A549 (cell line): ENCODE measurements at regions not wholly inside any gene's neighbourhood (a gene's known extent, or its start where the extent isn't known, plus 50 kb on each side); places are given as distances from the start of the nearest gene placed in this dataset.

ENCODE experiments used
- ATAC-seq, 2 experiments: fragments of 200-7000 bp in 1 of 2; fragments of >200 bp in 1 of 2; cut with Nextera tagmentation in 1 of 2; cut with Tn5 transposase in 1 of 2; 3 replicates each; pipeline versions ENCODE4 v1.8.0 to v1.9.1; 2018 to 2020; ENCODE audit warnings: mild to moderate bottlenecking in 1 of 2, moderate library complexity in 1 of 2
- CTCF ChIA-PET: fragments of 300-600 bp; sonication (Branson Sonifier 250); formaldehyde crosslinking; extraction: SDS; loops from one replicate; lab custom pipeline; 2021; ENCODE audit warnings: antibody characterized with exemption, inconsistent platforms; lab: Yijun Ruan, JAX
- POLR2A ChIA-PET: fragments of 350-600 bp; formaldehyde crosslinking; extraction: SDS; loops from one replicate; lab custom pipeline; 2021; ENCODE audit warnings: antibody characterized with exemption, inconsistent platforms; lab: Yijun Ruan, JAX
- DNase-seq, 2 experiments: peaks; one replicate each; pipeline versions ENCODE4 v3.0.0 to v3.0.0-alpha.2; 2011 to 2016; ENCODE audit warnings: low read depth in 1 of 2, low spot score in 1 of 2
- FAIRE-seq: peaks from 2 replicates; lab custom pipeline; 2011; peaks lifted over from hg19 to GRCh38; lab: Jason Lieb, UNC
- H3K27ac ChIP-seq, 2 experiments: fragments of >200 bp; sonication (Bioruptor Twin); formaldehyde crosslinking; 3 replicates each; pipeline ENCODE4 v1.5.1; 2016 to 2017
- H3K4me1 ChIP-seq: fragments of >200 bp; sonication (Bioruptor Twin); formaldehyde crosslinking; 3 replicates; pipeline ENCODE4 v1.6.1; 2016
- H3K4me2 ChIP-seq: fragments of >200 bp; sonication (Bioruptor Twin); formaldehyde crosslinking; 3 replicates; pipeline ENCODE4 v1.6.1; 2016
- H3K4me3 ChIP-seq: fragments of >200 bp; sonication (Bioruptor Twin); formaldehyde crosslinking; 3 replicates; pipeline ENCODE4 v1.5.1; 2016
- H3K9me3 ChIP-seq: fragments of >200 bp; sonication (Bioruptor Twin); formaldehyde crosslinking; 3 replicates; pipeline ENCODE4 v1.6.1; 2016
- CHD4 ChIP-seq: fragments of 200-600 bp; sonication (generic); IDR thresholded peaks from 2 replicates; pipeline ENCODE4 v1.6.1; 2016; ENCODE audit warnings: antibody characterized with exemption, mild to moderate bottlenecking, borderline replicate concordance
- ESRRA ChIP-seq: fragments of 150-350 bp; IDR thresholded peaks from 2 replicates; pipeline ENCODE4 v1.6.1; 2014; ENCODE audit warnings: mild to moderate bottlenecking, low read length, borderline replicate concordance
- HDAC2 ChIP-seq: fragments of 200-600 bp; sonication (generic); IDR thresholded peaks from 2 replicates; pipeline ENCODE4 v1.6.1; 2016
- HOXA7 ChIP-seq: fragments of 250-450 bp; sonication (Bioruptor Pico); IDR thresholded peaks from 2 replicates; pipeline ENCODE4 v1.5.0; 2020; ENCODE audit warnings: mild to moderate bottlenecking, moderate library complexity
- JUN ChIP-seq, 2 experiments: fragments of >200 bp; sonication (Bioruptor Twin); formaldehyde crosslinking; IDR thresholded peaks; 2 replicates in 1 of 2; 3 replicates in 1 of 2; pipeline ENCODE4 v1.6.1; 2016 to 2017
- JUNB ChIP-seq: fragments of >200 bp; sonication (Bioruptor Twin); formaldehyde crosslinking; IDR thresholded peaks from 2 replicates; pipeline ENCODE4 v1.6.1; 2016
- NFE2L2 ChIP-seq: fragments of 150-350 bp; conservative IDR thresholded peaks from 2 replicates; pipeline ENCODE4 v1.6.1; 2014; ENCODE audit warnings: low read length
- NPAS2 ChIP-seq: fragments of 250-450 bp; sonication (Bioruptor Pico); IDR thresholded peaks from 2 replicates; pipeline ENCODE4 v1.8.0; 2022; ENCODE audit warnings: mild to moderate bottlenecking, moderate library complexity, borderline replicate concordance
- POLR2AphosphoS2 ChIP-seq: conservative IDR thresholded peaks from 2 replicates; pipeline ENCODE4 v1.6.1; 2012; ENCODE audit warnings: low read length, improper control_type of control experiment, inconsistent platforms
- RAD21 ChIP-seq, 2 experiments: fragments of >200 bp in 1 of 2; sonication (Bioruptor Twin) in 1 of 2; formaldehyde crosslinking in 1 of 2; IDR thresholded peaks in 1 of 2; conservative IDR thresholded peaks in 1 of 2; 2 replicates in 1 of 2; 3 replicates in 1 of 2; pipeline ENCODE4 v1.6.1; 2012 to 2018; ENCODE audit warnings: inconsistent platforms in 1 of 2
- RARB ChIP-seq: fragments of 250-450 bp; sonication (Bioruptor Pico); IDR thresholded peaks from 2 replicates; pipeline ENCODE4 v1.8.0; 2021; ENCODE audit warnings: mild to moderate bottlenecking, moderate library complexity
- RNF2 ChIP-seq: fragments of 200-600 bp; sonication (generic); IDR thresholded peaks from 2 replicates; pipeline ENCODE4 v1.6.1; 2016; ENCODE audit warnings: low read depth, mild to moderate bottlenecking, antibody characterized with exemption, moderate library complexity, borderline replicate concordance
- TFCP2L1 ChIP-seq: fragments of 250-450 bp; sonication (Bioruptor Pico); IDR thresholded peaks from 2 replicates; pipeline ENCODE4 v1.5.0; 2021; ENCODE audit warnings: mild to moderate bottlenecking
- ZFP36 ChIP-seq: fragments of 450-650 bp; IDR thresholded peaks from 2 replicates; pipeline ENCODE4 v1.6.1; 2014; ENCODE audit warnings: borderline replicate concordance; ENCODE audit not compliant: partially characterized antibody
- ZSCAN20 ChIP-seq: fragments of 250-450 bp; sonication (Bioruptor Pico); IDR thresholded peaks from 2 replicates; pipeline ENCODE4 v1.8.0; 2022; ENCODE audit warnings: mild to moderate bottlenecking, moderate library complexity
- WGBS: methylation state at CpG from one replicate; pipeline ENCODE4 v1.1.6; 2017; ENCODE audit errors: missing lambda C conversion rate; 5-methylcytosine and 5-hydroxymethylcytosine counted together
- TF ChIP-seq, protein P1 (sequence below): IDR thresholded peaks from 2 replicates; pipeline ENCODE4 v1.6.1; 2012; ENCODE audit warnings: low read depth, borderline replicate concordance
- TF ChIP-seq, protein P2 (sequence below): IDR thresholded peaks from 2 replicates; pipeline ENCODE4 v1.6.1; 2012
- TF ChIP-seq, protein P3 (sequence below): fragments of 200-600 bp; sonication (generic); IDR thresholded peaks from 2 replicates; pipeline ENCODE4 v1.6.1; 2016; ENCODE audit warnings: antibody characterized with exemption, mild to moderate bottlenecking, moderate library complexity

DNA sequence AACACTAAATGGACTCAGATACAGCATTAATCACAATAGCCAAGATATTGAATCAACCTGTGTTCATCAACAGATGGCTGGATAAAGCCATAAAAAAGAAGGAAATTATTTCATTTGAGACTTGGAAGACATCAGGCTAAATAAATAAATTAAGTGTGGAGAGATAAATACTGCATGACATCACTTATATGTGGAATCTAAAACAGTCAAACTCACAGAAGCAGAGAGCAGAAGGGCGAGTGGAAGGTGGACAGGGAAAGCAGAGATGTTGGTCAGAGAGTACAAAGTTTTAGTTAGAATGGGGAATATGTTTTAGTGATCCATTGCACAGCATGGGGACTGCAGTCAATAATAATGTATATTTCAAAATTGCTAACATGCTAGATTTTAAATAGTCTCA lies 207.2 kb downstream of the VAPA start:
- no peak for FAIRE-seq
- WGBS, result 20% methylated on average over 1 of the region's 1 CpG
- no peak overlapping the region for H3K4me2 ChIP-seq
- no peak for TF ChIP-seq ESRRA
- no peak for TF ChIP-seq HOXA7
- TF ChIP-seq ZSCAN20, result no peak
- TF ChIP-seq, all 56 proteins: peak for 0
- Histone ChIP-seq H3K4me1 (peaks cover 8% of the 10 kb centered on the region; the same call in 1 of the 3 replicates), H3K4me3 (no peak overlapping the region), H3K27ac (no peak overlapping the region), H3K9me3 (peaks cover 10% of the 10 kb centered on the region; the same call in 2 of the 3 replicates)
- ChIA-PET POLR2A (no interaction called here), CTCF (no interaction called here)
- no peak for ATAC-seq
- DNase-seq, result no peak

DNA sequence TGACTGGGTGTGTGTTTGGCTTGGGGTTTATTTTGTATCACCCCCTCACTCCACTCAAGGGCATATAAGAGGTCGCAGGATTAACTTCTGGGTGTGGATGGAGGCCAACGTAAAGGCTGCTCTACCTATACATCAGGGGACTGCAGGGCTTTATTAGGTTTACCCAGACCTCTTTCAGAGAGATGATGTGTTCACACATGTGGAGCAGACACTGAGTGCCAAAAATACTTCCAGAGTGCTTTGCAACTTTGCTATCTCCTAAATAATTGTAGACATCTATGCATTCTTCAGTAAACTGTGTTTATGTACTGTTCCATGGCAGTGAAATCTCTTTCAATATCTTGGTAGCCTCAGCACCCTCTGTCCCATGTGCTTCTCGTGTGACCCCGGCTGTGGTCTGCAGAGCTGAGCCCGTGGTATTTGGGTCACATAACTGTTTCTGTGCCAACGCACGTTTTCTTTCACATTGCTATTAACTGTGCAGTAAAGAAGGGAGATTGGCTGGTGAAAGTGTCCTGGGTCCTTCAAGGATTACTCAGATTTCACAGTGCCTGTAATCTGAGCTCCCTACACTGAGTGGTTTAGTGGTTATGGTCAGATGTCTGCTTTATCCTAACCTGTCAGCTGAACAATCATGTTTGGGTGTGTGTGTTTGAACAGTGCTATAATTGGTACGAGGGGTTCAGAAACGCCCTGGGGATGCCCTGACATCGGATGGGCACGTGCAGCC lies 208.1 kb downstream of the VAPA start:
- TF ChIP-seq TFCP2L1 (CRISPR knock-in tag), result no peak
- TF ChIP-seq RAD21 (conservative IDR thresholded peaks at IDR 0.05 in 1 of 2, IDR thresholded peaks at IDR 0.05 in 1 of 2), result no peak
- TF ChIP-seq POLR2AphosphoS2, result no peak
- TF ChIP-seq RNF2, result no peak
- TF ChIP-seq, protein P1, sequence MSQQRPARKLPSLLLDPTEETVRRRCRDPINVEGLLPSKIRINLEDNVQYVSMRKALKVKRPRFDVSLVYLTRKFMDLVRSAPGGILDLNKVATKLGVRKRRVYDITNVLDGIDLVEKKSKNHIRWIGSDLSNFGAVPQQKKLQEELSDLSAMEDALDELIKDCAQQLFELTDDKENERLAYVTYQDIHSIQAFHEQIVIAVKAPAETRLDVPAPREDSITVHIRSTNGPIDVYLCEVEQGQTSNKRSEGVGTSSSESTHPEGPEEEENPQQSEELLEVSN, result no peak
- ATAC-seq, result no peak
- no peak for DNase-seq
- Histone ChIP-seq H3K27ac (no peak overlapping the region), H3K4me3 (no peak overlapping the region), H3K4me2 (no peak overlapping the region), H3K4me1 (peaks cover under 1% of the 10 kb centered on the region; the same call in 1 of the 3 replicates), H3K9me3 (peaks cover 10% of the 10 kb centered on the region; the same call in 2 of the 3 replicates)
- ChIA-PET POLR2A (no interaction called here), CTCF (no interaction called here)
- no peak for FAIRE-seq
- WGBS, result 57% methylated on average over 9 of the region's 11 CpGs

DNA sequence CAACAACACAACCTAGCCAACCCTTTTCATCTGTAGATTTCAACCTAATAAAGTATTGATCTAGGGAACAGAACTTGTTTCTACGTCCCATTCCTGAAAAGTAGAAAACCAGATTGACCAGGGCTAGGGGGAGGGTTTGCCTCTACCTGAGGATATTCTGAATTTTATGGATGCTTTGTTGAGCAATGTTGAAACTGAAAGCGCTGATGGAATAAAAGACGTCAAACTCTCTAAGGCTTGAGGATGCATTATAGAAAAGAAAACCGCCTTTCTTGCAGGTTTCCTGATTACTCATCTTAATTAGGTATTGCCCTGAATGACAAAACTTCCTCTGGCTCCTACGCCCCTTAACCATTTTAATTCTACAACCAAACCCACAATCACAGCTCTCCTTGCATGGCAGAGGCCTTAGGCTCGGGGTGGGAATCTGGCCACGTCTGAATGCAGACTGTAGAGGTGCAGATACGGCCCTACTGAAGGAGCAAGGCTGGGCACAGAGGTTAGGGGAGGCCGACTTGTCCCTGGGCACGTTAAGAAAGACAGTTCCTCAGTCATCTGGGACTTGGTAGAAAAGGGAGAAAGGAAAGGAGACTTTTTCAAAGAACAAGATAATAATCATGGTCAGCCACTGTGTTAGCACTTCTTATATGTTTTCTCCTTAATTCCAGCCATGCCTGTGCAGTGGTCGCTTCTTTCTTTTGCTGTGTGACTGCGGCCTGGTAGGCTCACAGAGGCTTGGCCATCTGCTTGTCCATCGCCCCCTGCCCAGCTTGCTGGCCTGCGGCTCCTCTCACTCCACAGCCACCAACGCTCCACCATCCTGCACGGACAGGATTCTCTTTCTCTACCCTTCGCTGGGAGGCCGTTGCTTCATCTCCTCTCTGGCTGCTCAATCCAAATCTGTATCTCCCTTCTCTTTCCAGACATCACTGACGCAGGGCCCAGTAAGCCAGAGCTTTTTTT lies 209.5 kb downstream of the VAPA start:
- WGBS, result 77% methylated on average over 19 of the region's 19 CpGs
- Histone ChIP-seq H3K4me3 (no peak overlapping the region), H3K4me1 (no peaks in the 10 kb centered on the region), H3K9me3 (peaks cover 10% of the 10 kb centered on the region; the same call in 2 of the 3 replicates), H3K27ac (no peak overlapping the region), H3K4me2 (no peak overlapping the region)
- no peak for ATAC-seq
- TF ChIP-seq, protein P2, sequence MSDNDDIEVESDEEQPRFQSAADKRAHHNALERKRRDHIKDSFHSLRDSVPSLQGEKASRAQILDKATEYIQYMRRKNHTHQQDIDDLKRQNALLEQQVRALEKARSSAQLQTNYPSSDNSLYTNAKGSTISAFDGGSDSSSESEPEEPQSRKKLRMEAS, result no peak
- no peak for TF ChIP-seq HDAC2
- TF ChIP-seq NPAS2 (CRISPR knock-in tag), result no peak
- TF ChIP-seq CHD4, result no peak
- TF ChIP-seq JUN (IDR thresholded peaks at IDR 0.05), result no peak
- TF ChIP-seq RAD21 (conservative IDR thresholded peaks at IDR 0.05 in 1 of 2, IDR thresholded peaks at IDR 0.05 in 1 of 2), result no peak
- no peak for TF ChIP-seq ZFP36
- TF ChIP-seq, protein P3, sequence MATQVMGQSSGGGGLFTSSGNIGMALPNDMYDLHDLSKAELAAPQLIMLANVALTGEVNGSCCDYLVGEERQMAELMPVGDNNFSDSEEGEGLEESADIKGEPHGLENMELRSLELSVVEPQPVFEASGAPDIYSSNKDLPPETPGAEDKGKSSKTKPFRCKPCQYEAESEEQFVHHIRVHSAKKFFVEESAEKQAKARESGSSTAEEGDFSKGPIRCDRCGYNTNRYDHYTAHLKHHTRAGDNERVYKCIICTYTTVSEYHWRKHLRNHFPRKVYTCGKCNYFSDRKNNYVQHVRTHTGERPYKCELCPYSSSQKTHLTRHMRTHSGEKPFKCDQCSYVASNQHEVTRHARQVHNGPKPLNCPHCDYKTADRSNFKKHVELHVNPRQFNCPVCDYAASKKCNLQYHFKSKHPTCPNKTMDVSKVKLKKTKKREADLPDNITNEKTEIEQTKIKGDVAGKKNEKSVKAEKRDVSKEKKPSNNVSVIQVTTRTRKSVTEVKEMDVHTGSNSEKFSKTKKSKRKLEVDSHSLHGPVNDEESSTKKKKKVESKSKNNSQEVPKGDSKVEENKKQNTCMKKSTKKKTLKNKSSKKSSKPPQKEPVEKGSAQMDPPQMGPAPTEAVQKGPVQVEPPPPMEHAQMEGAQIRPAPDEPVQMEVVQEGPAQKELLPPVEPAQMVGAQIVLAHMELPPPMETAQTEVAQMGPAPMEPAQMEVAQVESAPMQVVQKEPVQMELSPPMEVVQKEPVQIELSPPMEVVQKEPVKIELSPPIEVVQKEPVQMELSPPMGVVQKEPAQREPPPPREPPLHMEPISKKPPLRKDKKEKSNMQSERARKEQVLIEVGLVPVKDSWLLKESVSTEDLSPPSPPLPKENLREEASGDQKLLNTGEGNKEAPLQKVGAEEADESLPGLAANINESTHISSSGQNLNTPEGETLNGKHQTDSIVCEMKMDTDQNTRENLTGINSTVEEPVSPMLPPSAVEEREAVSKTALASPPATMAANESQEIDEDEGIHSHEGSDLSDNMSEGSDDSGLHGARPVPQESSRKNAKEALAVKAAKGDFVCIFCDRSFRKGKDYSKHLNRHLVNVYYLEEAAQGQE, result no peak
- TF ChIP-seq RARB, result no peak
- no peak for TF ChIP-seq NFE2L2
- TF ChIP-seq TFCP2L1 (CRISPR knock-in tag), result no peak
- TF ChIP-seq JUNB, result no peak
- no peak for FAIRE-seq
- ChIA-PET POLR2A (no interaction called here), CTCF (interaction anchor here (1.0 kb wide), 1 partner anchor 20 kb away, joined by 3 read pairs; no protein-coding TSS in a partner anchor)
- DNase-seq, result no peak
